ENCODE measurements at regions not wholly inside any gene's neighbourhood (a gene's known extent, or its start where the extent isn't known, plus 50 kb on each side); places are given as distances from the start of the nearest gene placed in this dataset.

DNA sequence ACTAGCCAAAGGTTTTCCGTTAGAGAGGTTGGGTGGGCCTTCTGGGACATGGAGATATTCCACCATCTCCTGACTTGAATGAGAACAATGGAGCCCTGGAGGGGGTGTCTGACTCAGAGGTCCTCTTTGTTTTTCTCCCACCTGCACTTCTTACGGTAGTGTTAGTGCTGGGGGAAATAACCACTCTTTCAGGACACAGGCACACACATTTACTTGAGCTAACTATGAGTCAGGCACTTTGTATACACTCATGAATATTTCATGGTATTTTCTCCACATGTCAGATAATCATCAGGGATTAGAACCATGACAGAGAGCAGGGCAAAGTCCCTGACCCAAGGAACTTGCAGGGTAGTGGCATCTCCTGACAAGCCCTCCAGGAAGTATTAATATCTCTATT is 439.1 kb downstream of the TSN start:
- no peaks in the 10 kb centered on the region for H3K27me3 ChIP-seq (replicated peaks in 1 of 4; ENCODE audit: control extremely low read depth in 1 of 4, control insufficient read depth in 3 of 4, insufficient read depth in 4 of 4, low read length in 3 of 4)
- no peaks in the 10 kb centered on the region for H3K4me1 ChIP-seq (ENCODE audit: control insufficient read depth in 2 of 2, insufficient read depth in 2 of 2, low read length in 2 of 2)
- Mint-ChIP-seq H3K9me3 (ENCODE audit: insufficient read depth) (no peaks in the 10 kb centered on the region), H3K27ac (no peak overlapping the region), H3K27me3 (no peaks in the 10 kb centered on the region), H3K4me3 (no peak overlapping the region), H3K4me1 (no peaks in the 10 kb centered on the region)
- H3K4me3 ChIP-seq (ENCODE audit: control extremely low read depth in 1 of 5, extremely low read depth in 1 of 5, insufficient read depth in 1 of 5, low read depth in 2 of 5, low read length in 4 of 5) = no peak overlapping the region
- TF ChIP-seq EZH2 (IDR thresholded peaks at IDR 0.05; ENCODE audit: borderline replicate concordance, insufficient read depth, low read depth, low read length, poor library complexity, severe bottlenecking) = no peak
- TF ChIP-seq, protein P1, sequence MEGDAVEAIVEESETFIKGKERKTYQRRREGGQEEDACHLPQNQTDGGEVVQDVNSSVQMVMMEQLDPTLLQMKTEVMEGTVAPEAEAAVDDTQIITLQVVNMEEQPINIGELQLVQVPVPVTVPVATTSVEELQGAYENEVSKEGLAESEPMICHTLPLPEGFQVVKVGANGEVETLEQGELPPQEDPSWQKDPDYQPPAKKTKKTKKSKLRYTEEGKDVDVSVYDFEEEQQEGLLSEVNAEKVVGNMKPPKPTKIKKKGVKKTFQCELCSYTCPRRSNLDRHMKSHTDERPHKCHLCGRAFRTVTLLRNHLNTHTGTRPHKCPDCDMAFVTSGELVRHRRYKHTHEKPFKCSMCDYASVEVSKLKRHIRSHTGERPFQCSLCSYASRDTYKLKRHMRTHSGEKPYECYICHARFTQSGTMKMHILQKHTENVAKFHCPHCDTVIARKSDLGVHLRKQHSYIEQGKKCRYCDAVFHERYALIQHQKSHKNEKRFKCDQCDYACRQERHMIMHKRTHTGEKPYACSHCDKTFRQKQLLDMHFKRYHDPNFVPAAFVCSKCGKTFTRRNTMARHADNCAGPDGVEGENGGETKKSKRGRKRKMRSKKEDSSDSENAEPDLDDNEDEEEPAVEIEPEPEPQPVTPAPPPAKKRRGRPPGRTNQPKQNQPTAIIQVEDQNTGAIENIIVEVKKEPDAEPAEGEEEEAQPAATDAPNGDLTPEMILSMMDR (IDR thresholded peaks at IDR 0.05) = no peak
- DNase-seq = no peak
- H3K36me3 ChIP-seq (replicated peaks in 1 of 2; ENCODE audit: control extremely low read depth in 1 of 2, control insufficient read depth in 1 of 2, extremely low read depth in 1 of 2, insufficient read depth in 2 of 2, low read length in 1 of 2) = no peaks in the 10 kb centered on the region
- ChIA-PET POLR2A (no interaction called here), CTCF (no interaction called here)
- H3K9ac ChIP-seq (ENCODE audit: low read length) = no peak overlapping the region
- intact Hi-C loops (cut with micrococcal nuclease) = no loop called here
- H3K27ac ChIP-seq (ENCODE audit: low read length in 2 of 2) = no peak overlapping the region
- no peaks in the 10 kb centered on the region for H3K9me3 ChIP-seq (ENCODE audit: control extremely low read depth in 1 of 3, control insufficient read depth in 2 of 3, insufficient read depth in 1 of 3, low read length in 2 of 3)
- H2AFZ ChIP-seq (ENCODE audit: insufficient read depth, low read depth, low read length, poor library complexity, severe bottlenecking) = no peak overlapping the region
- no peak for ATAC-seq (ENCODE audit: low read depth)
- WGBS (ENCODE audit: insufficient coverage) = 60% methylated on average over 1 of the region's 2 CpGs
- no peaks in the 10 kb centered on the region for H4K20me1 ChIP-seq (ENCODE audit: control insufficient read depth, insufficient read depth, low read length, poor library complexity, severe bottlenecking)
- no peak overlapping the region for H3K4me2 ChIP-seq (replicated peaks; ENCODE audit: low read depth, low read length, poor library complexity, severe bottlenecking)
- H3K79me2 ChIP-seq (ENCODE audit: control insufficient read depth, insufficient read depth, low read length) = no peaks in the 10 kb centered on the region

DNA sequence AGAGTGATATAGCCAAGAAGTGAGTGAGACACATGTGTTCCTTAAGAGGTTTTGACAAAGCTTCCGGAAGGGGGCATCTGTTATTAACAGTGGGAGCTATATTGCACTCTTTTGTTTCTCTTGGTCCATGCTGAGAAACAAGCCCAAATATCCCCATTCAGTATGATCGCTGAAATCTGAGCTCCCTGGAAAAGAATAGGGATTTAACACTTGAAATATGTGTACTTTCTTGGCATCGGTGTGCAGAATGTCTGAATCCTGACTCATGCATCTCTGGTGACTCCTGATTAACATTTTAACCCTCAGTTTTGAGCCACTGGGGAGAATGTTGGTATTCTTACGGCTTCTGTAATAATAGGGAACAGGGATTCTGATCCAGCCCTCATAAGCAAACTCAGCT is 448.1 kb downstream of the TSN start:
- no peaks in the 10 kb centered on the region for H3K27me3 Mint-ChIP-seq
- TF ChIP-seq, protein P1 (IDR thresholded peaks at IDR 0.05) = no peak
- no peak for TF ChIP-seq EZH2 (IDR thresholded peaks at IDR 0.05; ENCODE audit: borderline replicate concordance, insufficient read depth, low read depth, low read length, poor library complexity, severe bottlenecking)

More for the DNA sequence above, 448.1 kb downstream of the TSN start:
- ChIA-PET POLR2A (no interaction called here), CTCF (no interaction called here)
- intact Hi-C loops (cut with micrococcal nuclease) = no loop called here
- H4K20me1 ChIP-seq (ENCODE audit: control insufficient read depth, insufficient read depth, low read length, poor library complexity, severe bottlenecking) = no peaks in the 10 kb centered on the region
- H2AFZ ChIP-seq (ENCODE audit: insufficient read depth, low read depth, low read length, poor library complexity, severe bottlenecking) = no peak overlapping the region
- WGBS (ENCODE audit: insufficient coverage) = 90% methylated on average over 2 of the region's 4 CpGs
- no peak overlapping the region for H3K4me2 ChIP-seq (replicated peaks; ENCODE audit: low read depth, low read length, poor library complexity, severe bottlenecking)
- no peak for DNase-seq
- H3K4me1 ChIP-seq (ENCODE audit: control insufficient read depth in 2 of 2, insufficient read depth in 2 of 2, low read length in 2 of 2) = no peaks in the 10 kb centered on the region
- Mint-ChIP-seq H3K4me3 (no peak overlapping the region), H3K4me1 (no peaks in the 10 kb centered on the region), H3K27ac (no peak overlapping the region), H3K9me3 (ENCODE audit: insufficient read depth) (peaks cover 2% of the 10 kb centered on the region)
- no peaks in the 10 kb centered on the region for H3K27me3 ChIP-seq (replicated peaks in 1 of 4; ENCODE audit: control extremely low read depth in 1 of 4, control insufficient read depth in 3 of 4, insufficient read depth in 4 of 4, low read length in 3 of 4)
- H3K9me3 ChIP-seq (ENCODE audit: control extremely low read depth in 1 of 3, control insufficient read depth in 2 of 3, insufficient read depth in 1 of 3, low read length in 2 of 3) = no peaks in the 10 kb centered on the region
- no peak overlapping the region for H3K9ac ChIP-seq (ENCODE audit: low read length)
- no peak overlapping the region for H3K4me3 ChIP-seq (ENCODE audit: control extremely low read depth in 1 of 5, extremely low read depth in 1 of 5, insufficient read depth in 1 of 5, low read depth in 2 of 5, low read length in 4 of 5)
- no peak overlapping the region for H3K27ac ChIP-seq (ENCODE audit: low read length in 2 of 2)
- no peak for ATAC-seq (ENCODE audit: low read depth)
- H3K79me2 ChIP-seq (ENCODE audit: control insufficient read depth, insufficient read depth, low read length) = no peaks in the 10 kb centered on the region
- H3K36me3 ChIP-seq (replicated peaks in 1 of 2; ENCODE audit: control extremely low read depth in 1 of 2, control insufficient read depth in 1 of 2, extremely low read depth in 1 of 2, insufficient read depth in 2 of 2, low read length in 1 of 2) = no peaks in the 10 kb centered on the region
